HK-2 (cell line): ENCODE measurements at regions not wholly inside any gene's neighbourhood (a gene's known extent, or its start where the extent isn't known, plus 50 kb on each side); places are given as distances from the start of the nearest gene placed in this dataset.
"Not testable (repeated sequence)": the region's sequence is repeated elsewhere in the genome, so short reads cannot be mapped to it uniquely, and the experiment has no call there.

Experiments
- DNase-seq: peaks from one replicate; pipeline ENCODE4 v3.0.0-alpha.2; 2018; ENCODE audit not compliant: unreplicated experiment

DNA sequence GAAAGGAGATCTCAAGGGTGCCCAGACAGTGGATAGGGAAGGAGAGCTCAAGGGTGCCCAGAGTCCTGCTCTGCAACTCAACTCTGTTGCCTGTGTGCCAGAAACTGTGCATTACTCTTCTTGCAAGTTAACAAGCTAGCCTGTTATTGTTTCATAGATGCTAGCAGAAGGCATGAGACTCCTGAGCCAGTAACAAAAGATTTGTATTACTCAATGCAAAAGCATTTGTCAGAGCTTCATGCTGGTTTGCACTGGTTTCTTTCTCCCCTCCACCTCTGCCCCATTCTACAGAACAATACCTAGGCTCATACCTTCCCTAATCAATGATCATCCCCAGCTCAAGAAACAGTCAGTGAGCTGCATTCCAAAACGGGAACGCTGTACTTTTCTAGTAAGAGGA lies 124.5 kb upstream of the NEIL3 start:
- no peak for DNase-seq

GRCh38 chr4:177185579-177185978 lies 124.1 kb upstream of the NEIL3 start:
- no peak for DNase-seq

- no peak for DNase-seq
Observed at GRCh38 chr4:177187371-177187770, 122.3 kb upstream of the NEIL3 start.

GRCh38 chr4:177190995-177191580 lies 118.6 kb upstream of the NEIL3 start:
- DNase-seq, result peak; percentile 17

DNA sequence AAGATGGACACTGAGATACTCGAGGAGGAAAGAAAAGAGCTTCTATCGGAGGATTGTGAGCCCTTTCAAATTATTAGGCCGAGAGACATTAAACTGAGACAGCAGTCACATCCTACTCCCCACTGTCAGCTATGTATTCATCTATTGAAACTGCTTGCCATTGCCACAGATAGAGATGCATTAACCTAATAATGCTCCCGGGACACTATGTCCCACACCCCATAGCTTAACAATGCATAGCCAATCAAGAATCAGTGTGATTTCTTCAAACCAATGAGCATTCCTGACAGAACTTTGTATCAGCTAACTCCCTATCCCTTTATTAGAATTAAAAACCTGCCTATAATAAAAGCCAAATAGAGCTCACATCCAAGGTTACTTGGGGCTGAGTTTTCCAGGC lies 118.1 kb upstream of the NEIL3 start:
- DNase-seq, result no peak

DNA sequence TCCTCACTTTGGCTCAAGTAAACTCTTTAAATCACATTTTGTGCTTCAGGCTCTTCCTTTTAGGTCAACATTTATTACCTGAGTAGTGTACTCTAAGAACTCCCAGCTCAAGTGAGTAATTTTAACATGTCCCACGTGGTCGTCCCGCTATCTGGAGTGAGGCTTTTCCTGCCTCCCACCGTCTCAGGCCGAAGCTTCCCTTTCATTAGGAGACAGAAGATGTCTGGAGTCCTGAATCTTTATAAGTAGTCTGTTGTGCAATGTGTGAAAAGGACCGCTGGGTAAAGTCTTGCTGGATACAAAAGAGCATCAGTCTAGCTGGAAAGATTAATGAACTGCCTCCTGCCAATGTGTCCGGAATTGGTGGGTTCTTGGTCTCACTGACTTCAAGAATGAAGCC lies 117.7 kb upstream of the NEIL3 start:
- no peak for DNase-seq

- DNase-seq, result not testable (repeated sequence)
Observed at GRCh38 chr4:177193024-177193715, 116.5 kb upstream of the NEIL3 start.

DNA sequence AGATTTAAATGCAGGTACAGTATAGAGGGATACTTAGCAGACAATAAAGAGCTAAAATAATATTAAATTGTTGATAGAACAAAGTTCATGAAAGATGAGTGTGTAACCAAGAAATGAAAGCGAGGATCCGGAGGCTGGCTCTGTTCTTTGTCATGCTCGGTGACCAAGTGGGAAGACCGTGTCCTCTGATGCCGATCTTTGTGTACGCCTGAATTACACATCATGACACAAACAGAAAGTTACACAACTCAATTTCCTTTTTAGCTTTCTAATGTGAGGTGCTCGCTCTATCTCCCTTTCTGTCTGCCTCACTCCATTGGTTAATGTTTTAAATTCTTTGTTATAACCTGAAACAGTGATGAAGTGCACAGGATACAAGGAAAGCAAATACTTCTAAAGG lies 114.8 kb upstream of the NEIL3 start:
- no peak for DNase-seq

DNA sequence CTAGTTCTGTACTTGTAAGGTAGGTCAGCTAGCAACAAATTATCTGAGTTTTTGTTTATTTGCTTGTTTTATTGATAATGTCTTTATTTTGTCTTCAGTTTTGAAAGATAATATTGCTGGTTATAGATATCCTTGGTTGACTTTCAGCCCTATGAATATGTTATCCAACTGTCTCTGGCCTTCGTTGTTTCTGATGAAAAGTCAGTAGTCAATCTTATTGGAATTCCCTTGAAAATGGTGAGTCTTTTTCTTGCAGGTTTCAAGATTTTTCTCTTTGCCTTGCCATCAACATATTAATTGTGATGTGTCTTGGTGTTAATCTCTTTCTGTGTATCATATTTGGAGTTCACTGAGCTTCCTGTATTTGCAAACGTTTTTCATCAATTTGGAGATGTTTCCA lies 113.1 kb upstream of the NEIL3 start:
- DNase-seq, result no peak

- DNase-seq, result no peak
Observed at GRCh38 chr4:177201614-177202013, 108.1 kb upstream of the NEIL3 start.

DNA sequence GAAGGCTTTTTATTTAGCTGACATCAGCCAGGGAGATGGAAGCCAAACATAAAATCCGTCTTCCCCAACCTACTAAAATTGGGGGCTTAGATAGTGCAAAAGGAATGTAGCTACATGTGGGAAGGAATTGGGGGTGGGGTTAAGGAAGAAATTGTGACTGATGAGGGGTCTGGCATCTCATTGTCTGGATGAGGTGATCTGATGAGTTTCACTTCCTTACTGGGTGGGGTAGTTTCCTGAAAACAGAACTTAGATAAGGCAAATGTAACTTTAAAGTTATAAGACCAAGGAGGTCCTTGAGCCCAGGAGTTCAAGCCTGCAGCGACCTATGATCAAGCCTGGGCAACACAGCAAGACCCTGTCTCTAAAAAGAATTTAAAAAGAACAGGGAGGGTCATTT lies 105.5 kb upstream of the NEIL3 start:
- DNase-seq, result no peak

DNA sequence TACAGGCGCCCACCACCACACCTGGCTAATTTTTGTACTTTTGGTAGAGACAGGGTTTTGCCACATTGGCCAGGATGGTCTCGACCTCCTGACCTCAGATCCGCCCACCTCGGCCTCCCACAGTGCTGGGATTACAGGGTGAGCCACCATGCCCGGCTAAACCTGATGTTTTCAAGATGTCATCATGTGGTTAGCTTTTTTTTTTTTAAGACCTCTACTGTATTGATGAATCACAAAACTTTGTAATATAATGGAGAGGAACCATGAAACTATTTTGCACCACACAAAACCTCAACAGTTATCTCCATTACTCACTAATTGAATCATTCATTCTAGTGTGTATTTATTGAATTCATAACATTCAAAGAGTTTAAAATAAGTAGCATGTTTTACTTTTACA lies 94.7 kb upstream of the NEIL3 start:
- DNase-seq, result peak; percentile 47

DNA sequence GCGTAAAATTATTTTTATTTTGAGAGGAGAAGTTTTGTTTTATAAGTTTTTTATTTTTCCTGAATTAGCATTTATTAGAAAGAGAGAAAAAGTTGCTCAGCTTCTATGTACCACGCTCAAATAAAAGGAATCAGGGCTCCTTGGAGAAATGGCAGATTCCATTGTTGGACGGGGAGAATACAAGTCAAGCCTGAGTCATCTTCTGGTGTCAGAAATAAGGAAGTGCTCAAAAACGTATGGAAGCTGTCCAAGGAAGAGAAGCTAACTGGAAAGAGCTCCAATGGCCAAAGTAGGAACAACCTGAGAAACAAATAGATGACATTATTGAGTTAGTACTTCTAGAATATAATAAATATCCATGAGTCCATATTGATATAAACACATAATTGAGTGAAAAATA lies 89.3 kb upstream of the NEIL3 start:
- DNase-seq, result no peak

DNA sequence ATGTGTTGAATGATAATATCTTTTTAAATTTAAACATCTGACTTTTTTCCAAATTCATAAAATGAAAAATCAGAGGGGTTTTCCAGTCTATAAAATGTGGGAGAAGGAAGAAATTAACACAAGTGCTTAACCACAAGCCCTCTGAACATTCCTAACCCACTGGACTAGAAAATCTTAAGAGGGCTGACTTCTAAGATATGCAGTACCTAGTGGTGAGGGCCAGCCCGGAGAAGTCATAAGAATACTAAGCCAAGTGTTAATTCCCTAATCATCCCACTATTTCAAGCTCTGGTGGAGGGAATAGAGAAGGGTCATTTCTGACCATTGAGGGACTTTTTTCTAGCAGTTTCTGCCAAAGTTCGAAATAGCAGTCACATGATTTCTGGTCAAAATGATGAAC lies 86.9 kb upstream of the NEIL3 start:
- DNase-seq, result peak; percentile 21

- DNase-seq, result no peak
Observed at GRCh38 chr4:177225605-177226004, 84.1 kb upstream of the NEIL3 start.

GRCh38 chr4:177227636-177228035 lies 82.0 kb upstream of the NEIL3 start:
- no peak for DNase-seq

GRCh38 chr4:177228599-177228998 lies 81.1 kb upstream of the NEIL3 start:
- DNase-seq, result no peak

- no peak for DNase-seq
Observed at GRCh38 chr4:177229331-177229730, 80.3 kb upstream of the NEIL3 start.

DNA sequence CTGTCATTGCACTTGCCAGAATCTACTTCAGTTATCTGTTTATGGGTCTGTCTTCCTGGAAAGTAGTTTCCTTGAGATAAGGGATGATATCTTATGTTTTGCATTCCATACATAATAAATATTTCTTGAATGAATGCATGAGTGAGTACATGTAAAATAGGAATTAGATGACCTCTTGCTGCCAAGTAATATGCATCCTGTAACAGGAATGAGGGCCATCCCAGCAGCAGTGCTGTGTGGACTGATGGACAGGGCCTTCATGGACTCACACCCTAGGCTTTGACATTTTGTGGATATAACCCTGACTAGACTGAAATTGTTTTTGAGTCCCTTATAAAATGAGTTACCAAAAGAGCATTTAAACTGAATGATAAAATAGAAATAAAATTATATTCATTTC lies 77.2 kb upstream of the NEIL3 start:
- no peak for DNase-seq

GRCh38 chr4:177235026-177235425 lies 74.6 kb upstream of the NEIL3 start:
- DNase-seq, result no peak

- DNase-seq, result no peak
Observed at GRCh38 chr4:177236886-177237285, 72.8 kb upstream of the NEIL3 start.

DNA sequence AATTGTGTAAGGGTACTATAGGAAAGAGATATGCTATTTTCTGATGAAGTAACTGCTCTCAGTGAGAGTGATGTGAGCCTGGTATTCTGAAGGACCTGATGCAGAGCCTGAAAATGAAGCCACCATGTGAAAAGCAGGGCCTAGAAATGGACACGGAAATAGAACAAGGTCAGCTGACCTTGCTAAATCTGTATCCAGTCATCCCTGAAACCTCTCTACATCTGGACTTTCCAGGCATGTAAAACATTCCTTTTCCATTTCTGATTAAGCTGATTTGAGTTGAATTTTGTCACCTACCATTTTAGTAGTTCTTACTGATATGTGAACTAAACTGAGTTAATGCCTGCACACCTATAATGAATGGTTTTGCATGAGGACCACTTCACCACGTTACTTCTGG lies 72.4 kb upstream of the NEIL3 start:
- DNase-seq, result peak; percentile 1

DNA sequence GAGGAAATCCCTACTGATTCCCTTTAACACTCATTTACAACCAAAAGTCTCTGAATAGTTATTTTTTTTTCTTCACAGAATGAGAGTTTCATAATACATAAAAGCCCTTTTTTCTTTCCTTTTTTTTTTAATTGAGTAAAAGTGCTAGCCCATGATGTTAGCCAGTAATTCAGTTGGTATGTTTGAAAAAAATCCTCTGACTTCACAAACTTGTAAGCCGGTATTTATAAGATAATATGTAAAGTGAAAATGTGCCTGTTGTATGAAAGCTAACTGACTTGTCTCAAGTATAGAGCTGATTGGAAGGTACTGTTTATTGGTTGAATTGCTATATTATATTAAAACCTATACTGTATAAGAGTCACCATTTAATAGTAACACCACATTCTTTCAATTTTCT lies 70.2 kb upstream of the NEIL3 start:
- DNase-seq, result no peak

GRCh38 chr4:177239878-177240277 lies 69.8 kb upstream of the NEIL3 start:
- no peak for DNase-seq
